ENCODE measurements at regions not wholly inside any gene's neighbourhood (a gene's known extent, or its start where the extent isn't known, plus 50 kb on each side); places are given as distances from the start of the nearest gene placed in this dataset.

DNA sequence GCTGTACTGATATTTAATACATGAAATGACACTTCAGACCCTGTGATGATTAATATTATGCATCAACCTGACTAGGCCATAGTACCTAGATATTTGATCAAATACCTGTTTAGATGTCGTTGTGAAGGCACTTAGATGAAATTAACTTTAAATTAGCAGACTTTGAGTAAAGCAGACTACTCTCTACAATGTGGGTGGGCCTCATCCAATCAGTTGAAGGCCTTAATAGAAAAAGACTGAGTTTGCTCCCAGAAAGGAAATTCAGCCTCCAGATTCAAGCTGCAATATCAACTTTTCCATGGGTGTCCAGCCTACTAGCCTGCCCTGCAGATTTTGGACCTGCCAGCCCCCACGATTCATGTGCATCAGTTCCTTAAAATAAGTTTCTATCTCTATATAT lies 68.6 kb upstream of the TMEM168 start:
- H3K4me3 ChIP-seq (ENCODE audit: low read depth, low read length): no peak overlapping the region
- DNase-seq (ENCODE audit: low read depth): no peak
- no peak for TF ChIP-seq CTCF (IDR thresholded peaks at IDR 0.05; ENCODE audit: insufficient read depth, low read depth, low read length, missing control alignments)

GRCh38 chr7:112855227-112855626 lies 65.0 kb upstream of the TMEM168 start:
- no peak for DNase-seq (ENCODE audit: low read depth)
- TF ChIP-seq CTCF (IDR thresholded peaks at IDR 0.05; ENCODE audit: insufficient read depth, low read depth, low read length, missing control alignments): no peak
- no peak overlapping the region for H3K4me3 ChIP-seq (ENCODE audit: low read depth, low read length)

DNA sequence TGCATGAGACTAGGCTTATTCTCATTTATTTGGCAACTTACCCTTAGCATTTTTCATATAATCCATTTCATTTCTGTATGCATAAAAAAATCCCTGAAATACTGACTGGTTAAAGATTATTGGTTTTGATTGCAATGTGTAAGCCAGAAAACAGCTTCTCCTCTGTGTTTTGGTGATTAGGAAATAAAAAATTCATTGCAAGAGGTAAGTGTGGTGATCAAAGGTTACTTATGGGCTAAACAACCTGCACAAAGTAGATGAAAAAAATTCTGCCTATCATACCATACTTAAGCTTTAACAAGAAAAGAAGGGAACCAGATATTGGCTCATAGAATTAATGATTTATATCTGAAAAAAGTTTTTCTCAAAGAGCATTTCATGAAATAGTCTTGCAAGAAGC lies 64.0 kb upstream of the TMEM168 start:
- DNase-seq (ENCODE audit: low read depth): no peak
- H3K4me3 ChIP-seq (ENCODE audit: low read depth, low read length): no peak overlapping the region
- no peak for TF ChIP-seq CTCF (IDR thresholded peaks at IDR 0.05; ENCODE audit: insufficient read depth, low read depth, low read length, missing control alignments)

- no peak for TF ChIP-seq CTCF (IDR thresholded peaks at IDR 0.05; ENCODE audit: insufficient read depth, low read depth, low read length, missing control alignments)
- no peak for DNase-seq (ENCODE audit: low read depth)
- no peak overlapping the region for H3K4me3 ChIP-seq (ENCODE audit: low read depth, low read length)
Observed at GRCh38 chr7:112853422-112853821, 63.2 kb upstream of the TMEM168 start.

- TF ChIP-seq CTCF (IDR thresholded peaks at IDR 0.05; ENCODE audit: insufficient read depth, low read depth, low read length, missing control alignments): no peak
- no peak for DNase-seq (ENCODE audit: low read depth)
- no peak overlapping the region for H3K4me3 ChIP-seq (ENCODE audit: low read depth, low read length)
Observed at GRCh38 chr7:112843151-112843550, 53.0 kb upstream of the TMEM168 start.
